Cardiac fibroblast (primary cell): ENCODE measurements at regions not wholly inside any gene's neighbourhood (a gene's known extent, or its start where the extent isn't known, plus 50 kb on each side); places are given as distances from the start of the nearest gene placed in this dataset.

Experiments
- DNase-seq, 2 donors: peaks; one replicate each; pipeline versions ENCODE4 v3.0.0 to v3.0.0-alpha.2; 2010; ENCODE audit warnings: low read depth in 2 of 2
- H3K4me3 ChIP-seq, 2 donors: replicated peaks in 1 of 2; 1 replicate in 1 of 2; 2 replicates in 1 of 2; pipeline ENCODE4 v1.5.1; 2011; ENCODE audit warnings: low read depth in 2 of 2, low read length in 2 of 2, mild to moderate bottlenecking in 2 of 2, moderate library complexity in 1 of 2
- TF ChIP-seq, protein P1 (sequence below): IDR thresholded peaks from one replicate; pipeline ENCODE4 v1.5.1; 2011; ENCODE audit warnings: low read depth, mild to moderate bottlenecking, low read length, inconsistent platforms

DNA sequence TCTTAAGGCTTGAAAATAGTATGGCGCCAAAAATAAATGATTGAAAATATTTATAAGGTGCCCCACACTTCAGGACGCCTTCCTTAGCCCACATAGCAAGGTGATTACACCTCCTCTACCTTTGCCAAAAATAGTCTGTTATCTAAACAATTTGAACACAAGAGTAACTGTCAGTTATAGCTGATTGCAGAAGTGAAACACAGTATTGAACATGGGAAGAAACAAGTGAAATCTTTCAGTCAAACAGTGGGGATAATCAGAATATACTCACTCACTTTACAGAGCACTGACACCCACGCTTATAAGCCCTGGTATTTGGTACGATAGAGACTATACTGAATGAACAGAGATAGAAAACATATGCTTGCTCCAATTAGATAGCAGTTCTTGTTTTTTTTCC lies 203.1 kb downstream of the RAB38 start:
- no peak overlapping the region for H3K4me3 ChIP-seq
- DNase-seq: no peak
- TF ChIP-seq, protein P1, sequence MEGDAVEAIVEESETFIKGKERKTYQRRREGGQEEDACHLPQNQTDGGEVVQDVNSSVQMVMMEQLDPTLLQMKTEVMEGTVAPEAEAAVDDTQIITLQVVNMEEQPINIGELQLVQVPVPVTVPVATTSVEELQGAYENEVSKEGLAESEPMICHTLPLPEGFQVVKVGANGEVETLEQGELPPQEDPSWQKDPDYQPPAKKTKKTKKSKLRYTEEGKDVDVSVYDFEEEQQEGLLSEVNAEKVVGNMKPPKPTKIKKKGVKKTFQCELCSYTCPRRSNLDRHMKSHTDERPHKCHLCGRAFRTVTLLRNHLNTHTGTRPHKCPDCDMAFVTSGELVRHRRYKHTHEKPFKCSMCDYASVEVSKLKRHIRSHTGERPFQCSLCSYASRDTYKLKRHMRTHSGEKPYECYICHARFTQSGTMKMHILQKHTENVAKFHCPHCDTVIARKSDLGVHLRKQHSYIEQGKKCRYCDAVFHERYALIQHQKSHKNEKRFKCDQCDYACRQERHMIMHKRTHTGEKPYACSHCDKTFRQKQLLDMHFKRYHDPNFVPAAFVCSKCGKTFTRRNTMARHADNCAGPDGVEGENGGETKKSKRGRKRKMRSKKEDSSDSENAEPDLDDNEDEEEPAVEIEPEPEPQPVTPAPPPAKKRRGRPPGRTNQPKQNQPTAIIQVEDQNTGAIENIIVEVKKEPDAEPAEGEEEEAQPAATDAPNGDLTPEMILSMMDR: no peak

DNA sequence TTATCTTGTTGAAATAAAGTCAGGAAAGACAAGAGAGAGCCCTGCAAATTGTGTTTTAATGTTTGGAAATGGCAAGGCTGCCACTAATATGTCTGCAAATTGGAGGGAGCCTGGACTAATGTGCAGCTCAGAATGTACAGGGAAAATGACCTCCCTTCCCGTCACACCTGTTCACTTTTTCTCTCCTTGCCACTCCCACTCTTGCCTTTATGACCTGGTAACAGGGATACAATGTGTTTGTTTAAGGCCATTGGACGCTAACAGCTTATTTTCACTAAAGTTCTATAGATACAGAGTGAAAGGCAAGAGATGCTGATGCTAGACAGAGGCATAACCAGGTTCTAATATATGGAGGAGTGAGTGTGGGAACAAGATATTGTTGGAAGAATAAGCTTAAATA lies 203.9 kb downstream of the RAB38 start:
- no peak for DNase-seq
- TF ChIP-seq, protein P1: no peak
- H3K4me3 ChIP-seq: no peak overlapping the region

DNA sequence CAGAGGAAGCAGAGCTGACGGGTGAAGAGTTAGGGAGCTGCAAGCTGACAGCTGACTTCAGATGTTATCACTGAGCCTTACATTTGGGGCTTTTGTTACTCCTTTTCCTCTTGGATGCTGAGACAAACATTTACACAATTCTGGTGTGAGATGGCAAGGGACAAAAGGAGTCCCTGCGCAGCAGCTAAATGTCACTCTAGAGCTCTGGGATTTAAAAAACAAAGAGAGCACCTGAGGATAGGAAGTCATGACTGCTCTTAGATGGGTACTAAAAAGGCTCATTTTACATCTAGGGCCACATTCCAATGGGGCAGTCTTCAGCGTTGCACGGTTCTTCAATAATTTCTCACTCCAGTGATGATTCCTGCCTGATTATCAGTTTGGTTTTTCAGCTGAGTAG lies 204.5 kb downstream of the RAB38 start:
- TF ChIP-seq, protein P1: no peak
- DNase-seq: no peak
- no peak overlapping the region for H3K4me3 ChIP-seq

DNA sequence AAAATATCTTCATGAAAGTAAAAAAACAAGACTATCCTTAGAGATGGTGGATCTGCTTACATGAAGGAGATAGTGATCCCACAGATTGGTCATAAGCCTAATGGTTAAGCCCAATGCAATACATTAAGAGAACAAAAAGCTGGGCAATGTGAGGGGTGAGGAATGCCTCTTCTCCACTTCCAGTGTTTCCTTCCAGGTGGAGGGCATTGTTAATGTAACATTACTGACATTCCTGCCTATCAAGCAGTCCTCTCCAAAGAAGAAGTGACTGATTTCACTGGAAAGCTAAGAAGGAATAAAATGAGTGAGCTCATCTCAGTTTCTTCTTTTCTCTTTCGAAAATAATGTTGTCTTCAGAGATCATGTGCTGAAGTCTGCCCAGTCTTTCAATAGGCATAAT lies 207.8 kb downstream of the RAB38 start:
- no peak overlapping the region for H3K4me3 ChIP-seq
- TF ChIP-seq, protein P1: no peak
- DNase-seq: no peak

DNA sequence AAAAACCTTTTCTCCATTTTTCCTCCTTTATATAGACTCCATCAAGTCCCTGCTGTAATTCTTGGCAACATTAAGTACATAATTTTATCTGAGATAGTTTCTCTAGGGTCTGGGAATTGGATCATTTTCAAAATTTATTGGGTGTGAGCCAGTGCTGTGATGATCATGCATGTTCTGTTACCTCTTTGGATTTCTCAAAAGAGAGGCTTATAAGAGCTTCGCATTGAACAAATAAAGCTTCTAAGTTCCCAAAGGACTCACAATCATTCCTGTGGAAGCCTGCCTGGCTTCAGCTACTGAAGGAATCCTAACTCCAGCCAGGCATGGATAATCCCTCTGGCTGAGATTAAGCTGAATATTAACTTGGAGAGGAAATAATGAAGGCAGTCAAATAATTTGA lies 208.5 kb downstream of the RAB38 start:
- H3K4me3 ChIP-seq: no peak overlapping the region
- TF ChIP-seq, protein P1: no peak
- peak in 1 of 2 donors; percentile 19 for DNase-seq

DNA sequence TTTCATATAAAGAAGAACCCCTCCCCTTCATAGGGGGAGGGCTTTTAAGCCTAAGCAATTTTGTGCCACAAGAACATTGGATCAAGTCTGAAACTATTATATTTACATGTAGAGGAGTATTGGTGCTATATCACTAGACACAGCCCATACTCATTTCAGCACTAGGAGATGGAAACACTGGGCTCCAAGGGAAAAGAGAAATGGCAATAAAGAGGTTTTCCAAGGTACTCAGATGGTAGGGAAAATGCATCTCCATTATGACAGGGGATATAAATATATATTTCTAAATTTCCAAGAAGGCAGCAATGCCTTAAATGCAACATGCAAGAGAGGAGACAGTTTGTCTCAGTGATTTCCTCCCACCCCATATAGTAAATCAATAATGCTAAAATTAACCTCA lies 209.0 kb downstream of the RAB38 start:
- TF ChIP-seq, protein P1: no peak
- DNase-seq: no peak
- no peak overlapping the region for H3K4me3 ChIP-seq

DNA sequence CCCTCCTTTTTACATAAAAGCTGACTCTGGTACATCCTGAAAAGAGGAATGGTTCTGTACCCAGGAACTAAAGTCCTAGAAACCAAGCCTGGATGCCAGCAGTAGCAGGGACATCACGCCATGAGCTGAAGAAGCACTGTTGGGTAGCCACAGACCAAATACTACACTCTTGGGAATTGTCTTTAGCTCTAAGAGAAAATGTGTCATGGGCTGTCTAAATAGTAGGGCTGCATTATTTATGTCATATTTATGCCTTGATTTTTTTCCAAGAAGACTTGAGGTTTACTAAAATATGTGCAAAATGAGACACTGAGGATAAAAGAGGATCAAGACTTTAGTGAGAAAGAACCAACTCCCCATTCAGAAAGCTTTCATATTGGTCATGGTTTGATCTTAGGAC lies 213.6 kb downstream of the RAB38 start:
- TF ChIP-seq, protein P1: no peak
- no peak overlapping the region for H3K4me3 ChIP-seq
- DNase-seq: no peak
